ENCODE measurements at regions not wholly inside any gene's neighbourhood (a gene's known extent, or its start where the extent isn't known, plus 50 kb on each side); places are given as distances from the start of the nearest gene placed in this dataset.

- no peaks in the 10 kb centered on the region for H3K4me1 ChIP-seq (ENCODE audit: insufficient read depth, low read length, poor library complexity, severe bottlenecking)
- H3K9me2 ChIP-seq (replicated peaks; ENCODE audit: low read depth, low read length) = no peaks in the 10 kb centered on the region
- no peak for TF ChIP-seq CTCF (conservative IDR thresholded peaks at IDR 0.05; ENCODE audit: low read length)
- TF ChIP-seq EZH2phosphoT487 (IDR thresholded peaks at IDR 0.05; ENCODE audit: borderline replicate concordance) = no peak
- no peaks in the 10 kb centered on the region for H4K20me1 ChIP-seq (ENCODE audit: insufficient read depth, low read length, poor library complexity, severe bottlenecking)
- H3K9me3 ChIP-seq (ENCODE audit: insufficient read depth, low read depth, low read length) = no peaks in the 10 kb centered on the region
- no peak overlapping the region for H3K4me3 ChIP-seq (ENCODE audit: low read length, poor library complexity, severe bottlenecking)
- no peak overlapping the region for H3K9ac ChIP-seq (ENCODE audit: low read depth, low read length, poor library complexity, severe bottlenecking)
- H3K4me2 ChIP-seq (ENCODE audit: low read depth, low read length, poor library complexity, severe bottlenecking) = no peak overlapping the region
- no peaks in the 10 kb centered on the region for H3K27me3 ChIP-seq (ENCODE audit: insufficient read depth, low read length, poor library complexity, severe bottlenecking)
- H3K36me3 ChIP-seq (ENCODE audit: insufficient read depth, low read length) = no peaks in the 10 kb centered on the region
- no peaks in the 10 kb centered on the region for H3F3A ChIP-seq (ENCODE audit: low read depth)
- H2AFZ ChIP-seq (ENCODE audit: low read length) = no peak overlapping the region
- no peaks in the 10 kb centered on the region for H3K79me2 ChIP-seq (ENCODE audit: insufficient read depth, low read length)
These were observed 355.3 kb downstream of the NR2F1-AS1 start for GRCh38 chr5:93225748-93226147.

- Histone ChIP-seq H3K9ac (ENCODE audit: low read depth, low read length, poor library complexity, severe bottlenecking) (no peak overlapping the region), H3K9me2 (replicated peaks; ENCODE audit: low read depth, low read length) (no peaks in the 10 kb centered on the region), H3K27me3 (ENCODE audit: insufficient read depth, low read length, poor library complexity, severe bottlenecking) (no peaks in the 10 kb centered on the region), H3K9me3 (ENCODE audit: insufficient read depth, low read depth, low read length) (no peaks in the 10 kb centered on the region), H3K4me2 (ENCODE audit: low read depth, low read length, poor library complexity, severe bottlenecking) (no peak overlapping the region), H3K79me2 (ENCODE audit: insufficient read depth, low read length) (no peaks in the 10 kb centered on the region), H2AFZ (ENCODE audit: low read length) (no peak overlapping the region), H3K4me3 (ENCODE audit: low read length, poor library complexity, severe bottlenecking) (no peak overlapping the region), H3K4me1 (ENCODE audit: insufficient read depth, low read length, poor library complexity, severe bottlenecking) (no peaks in the 10 kb centered on the region), H4K20me1 (ENCODE audit: insufficient read depth, low read length, poor library complexity, severe bottlenecking) (no peaks in the 10 kb centered on the region), H3F3A (ENCODE audit: low read depth) (no peaks in the 10 kb centered on the region), H3K36me3 (ENCODE audit: insufficient read depth, low read length) (no peaks in the 10 kb centered on the region)
- no peak for TF ChIP-seq EZH2phosphoT487 (IDR thresholded peaks at IDR 0.05; ENCODE audit: borderline replicate concordance)
- TF ChIP-seq CTCF (conservative IDR thresholded peaks at IDR 0.05; ENCODE audit: low read length) = no peak
These were observed 356.4 kb downstream of the NR2F1-AS1 start for GRCh38 chr5:93224624-93225023.

DNA sequence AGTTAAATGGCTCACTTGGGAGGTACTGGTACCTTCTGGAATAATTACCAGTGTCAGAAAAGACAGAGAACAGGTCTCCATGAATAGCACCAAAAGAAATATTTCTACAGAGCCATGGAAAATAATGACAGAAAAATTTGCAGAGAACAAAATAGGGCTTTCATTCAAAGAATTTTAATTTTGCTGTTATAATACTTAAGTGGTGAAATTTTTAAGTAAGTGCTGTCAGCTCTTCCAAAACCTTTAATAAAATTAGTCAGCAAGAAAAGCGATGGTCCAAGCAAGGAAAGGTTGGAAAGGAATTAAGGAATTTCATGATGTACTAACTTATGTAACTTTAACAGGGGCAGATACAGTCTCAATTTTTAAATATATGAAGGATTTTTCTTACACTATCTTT is 359.2 kb downstream of the NR2F1-AS1 start:
- H3K9ac ChIP-seq (ENCODE audit: low read depth, low read length, poor library complexity, severe bottlenecking) = no peak overlapping the region
- H3K4me3 ChIP-seq (ENCODE audit: low read length, poor library complexity, severe bottlenecking) = no peak overlapping the region
- H3K4me2 ChIP-seq (ENCODE audit: low read depth, low read length, poor library complexity, severe bottlenecking) = no peak overlapping the region
- no peaks in the 10 kb centered on the region for H3K27me3 ChIP-seq (ENCODE audit: insufficient read depth, low read length, poor library complexity, severe bottlenecking)
- no peaks in the 10 kb centered on the region for H3K9me2 ChIP-seq (replicated peaks; ENCODE audit: low read depth, low read length)
- H2AFZ ChIP-seq (ENCODE audit: low read length) = no peak overlapping the region
- no peaks in the 10 kb centered on the region for H3K9me3 ChIP-seq (ENCODE audit: insufficient read depth, low read depth, low read length)
- no peaks in the 10 kb centered on the region for H4K20me1 ChIP-seq (ENCODE audit: insufficient read depth, low read length, poor library complexity, severe bottlenecking)
- TF ChIP-seq CTCF (conservative IDR thresholded peaks at IDR 0.05; ENCODE audit: low read length) = no peak
- no peak for TF ChIP-seq EZH2phosphoT487 (IDR thresholded peaks at IDR 0.05; ENCODE audit: borderline replicate concordance)
- no peaks in the 10 kb centered on the region for H3F3A ChIP-seq (ENCODE audit: low read depth)
- no peaks in the 10 kb centered on the region for H3K36me3 ChIP-seq (ENCODE audit: insufficient read depth, low read length)
- no peaks in the 10 kb centered on the region for H3K4me1 ChIP-seq (ENCODE audit: insufficient read depth, low read length, poor library complexity, severe bottlenecking)
- no peaks in the 10 kb centered on the region for H3K79me2 ChIP-seq (ENCODE audit: insufficient read depth, low read length)

Measured in Loucy (cell line).